ENCODE measurements at regions not wholly inside any gene's neighbourhood (a gene's known extent, or its start where the extent isn't known, plus 50 kb on each side); places are given as distances from the start of the nearest gene placed in this dataset.

DNA sequence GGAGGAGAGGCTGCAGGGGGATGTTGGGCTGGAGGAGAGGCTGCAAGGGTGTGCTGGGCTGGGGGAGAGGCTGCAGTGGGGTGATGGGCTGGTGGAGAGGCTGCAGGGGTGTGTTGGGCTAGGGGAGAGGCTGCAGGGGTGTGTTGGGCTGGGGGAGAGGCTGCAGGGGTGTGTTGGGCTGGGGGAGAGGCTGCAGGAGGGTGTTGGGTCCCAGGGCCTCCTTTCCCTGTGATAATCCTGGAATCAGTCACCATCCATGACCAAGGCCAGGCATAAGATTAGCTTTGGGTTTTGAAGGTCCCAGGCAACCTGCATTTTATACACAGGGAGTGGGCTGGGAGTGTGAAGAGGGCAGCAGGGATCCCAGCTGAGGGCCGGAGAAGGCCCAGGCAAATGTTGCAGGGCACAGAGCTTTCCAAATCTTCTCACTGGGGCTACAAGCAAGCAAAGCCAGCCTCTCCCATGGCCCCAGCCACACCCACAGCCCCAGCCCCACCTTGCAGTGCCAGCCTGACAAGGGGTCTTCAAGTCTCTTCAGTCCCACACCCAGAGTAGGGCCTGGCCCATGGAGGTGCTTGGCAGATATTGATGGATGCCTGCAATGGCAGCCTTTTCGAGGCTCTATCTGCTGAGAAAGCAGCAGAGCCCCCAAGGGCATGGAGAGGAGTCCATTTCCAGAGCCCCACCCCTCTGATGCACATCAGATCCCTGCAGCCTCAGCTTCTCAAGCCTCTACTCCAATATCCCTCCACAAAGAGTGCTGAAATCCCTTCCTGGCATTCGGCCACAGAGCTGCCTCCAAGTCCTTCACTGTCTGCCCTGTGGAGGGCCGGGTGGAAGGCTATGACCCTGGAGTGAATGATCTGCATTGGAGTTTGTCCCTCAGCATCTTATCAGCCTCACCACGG, 50.3 kb upstream of the GLI2 start:
- no peak for DNase-seq

Data from NCI-H2227 treated with DMSO at 0.1 percent for 48 hours (cell line).